Activated CD4-positive, alpha-beta memory T cell treated with anti-CD3 and anti-CD28 coated beads for 36 hours (primary cell): ENCODE measurements at regions not wholly inside any gene's neighbourhood (a gene's known extent, or its start where the extent isn't known, plus 50 kb on each side); places are given as distances from the start of the nearest gene placed in this dataset.
"Not testable (repeated sequence)": the region's sequence is repeated elsewhere in the genome, so short reads cannot be mapped to it uniquely, and the experiment has no call there.

Experiments used
- CTCF ChIA-PET: fragments of 350-600 bp; sonication (Branson Sonifier 250); formaldehyde crosslinking; loops from one replicate; lab custom pipeline; 2021; ENCODE audit warnings: antibody characterized with exemption, inconsistent platforms; lab: Charles Lee
- POLR2A ChIA-PET: fragments of 350-600 bp; sonication (Branson Sonifier 250); formaldehyde crosslinking; loops from one replicate; lab custom pipeline; 2021; ENCODE audit warnings: antibody characterized with exemption; lab: Charles Lee
- DNase-seq: peaks from one replicate; pipeline ENCODE4 v3.0.0-alpha.2; 2020
- H3K27ac Mint-ChIP-seq: one replicate; pipeline ENCODE4 v1.8.0; 2021; ENCODE audit warnings: mixed read lengths
- H3K27me3 Mint-ChIP-seq: one replicate; pipeline ENCODE4 v1.8.0; 2021; ENCODE audit warnings: mixed read lengths
- H3K36me3 Mint-ChIP-seq: one replicate; pipeline ENCODE4 v1.8.0; 2021; ENCODE audit warnings: mixed read lengths
- H3K4me1 Mint-ChIP-seq: one replicate; pipeline ENCODE4 v1.8.0; 2021; ENCODE audit warnings: low read depth, mixed read lengths
- H3K4me3 Mint-ChIP-seq: one replicate; pipeline ENCODE4 v1.8.0; 2021; ENCODE audit warnings: mild to moderate bottlenecking, mixed read lengths
- H3K9me3 Mint-ChIP-seq: one replicate; pipeline ENCODE4 v1.8.0; 2021; ENCODE audit warnings: mixed read lengths
- intact Hi-C: fragments of 100-400 bp; cut with micrococcal nuclease; formaldehyde crosslinking; loops from one replicate; pipeline ENCODE4 v1.15.1; 2023

GRCh38 chr4:45530498-45530897 is 593.4 kb downstream of the GABRG1 start:
- Mint-ChIP-seq H3K9me3 (peaks cover 15% of the 10 kb centered on the region), H3K4me3 (no peak overlapping the region), H3K27ac (no peak overlapping the region), H3K27me3 (no peaks in the 10 kb centered on the region), H3K36me3 (no peaks in the 10 kb centered on the region), H3K4me1 (no peaks in the 10 kb centered on the region)
- intact Hi-C loops, result no loop called here
- no peak for DNase-seq
- ChIA-PET CTCF (no interaction called here), POLR2A (no interaction called here)

- Mint-ChIP-seq H3K27me3 (no peaks in the 10 kb centered on the region), H3K4me1 (no peaks in the 10 kb centered on the region), H3K27ac (no peak overlapping the region), H3K4me3 (no peak overlapping the region), H3K9me3 (peaks cover 18% of the 10 kb centered on the region), H3K36me3 (no peaks in the 10 kb centered on the region)
- CTCF ChIA-PET, result no interaction called here
- intact Hi-C loops, result no loop called here
- DNase-seq, result no peak
- POLR2A ChIA-PET, result no interaction called here
Observed at GRCh38 chr4:45527160-45527559, 596.7 kb downstream of the GABRG1 start.

- POLR2A ChIA-PET, result no interaction called here
- no peak for DNase-seq
- Mint-ChIP-seq H3K4me3 (no peak overlapping the region), H3K4me1 (no peaks in the 10 kb centered on the region), H3K9me3 (peaks cover 3% of the 10 kb centered on the region), H3K27me3 (no peaks in the 10 kb centered on the region), H3K27ac (no peak overlapping the region), H3K36me3 (no peaks in the 10 kb centered on the region)
- CTCF ChIA-PET, result no interaction called here
- intact Hi-C loops, result no loop called here
Observed at GRCh38 chr4:45518832-45519231, 605.0 kb downstream of the GABRG1 start.

GRCh38 chr4:45502471-45502870 is 621.4 kb downstream of the GABRG1 start:
- no peak for DNase-seq
- Mint-ChIP-seq H3K9me3 (peaks cover 6% of the 10 kb centered on the region), H3K27ac (no peak overlapping the region), H3K4me1 (no peaks in the 10 kb centered on the region), H3K4me3 (no peak overlapping the region), H3K27me3 (no peaks in the 10 kb centered on the region), H3K36me3 (no peaks in the 10 kb centered on the region)
- CTCF ChIA-PET, result no interaction called here
- POLR2A ChIA-PET, result no interaction called here
- intact Hi-C loops, result no loop called here

GRCh38 chr4:45484740-45485139 is 639.1 kb downstream of the GABRG1 start:
- no peaks in the 10 kb centered on the region for H3K36me3 Mint-ChIP-seq
- peaks cover 5% of the 10 kb centered on the region for H3K9me3 Mint-ChIP-seq
- H3K27ac Mint-ChIP-seq, result no peak overlapping the region
- H3K4me1 Mint-ChIP-seq, result no peaks in the 10 kb centered on the region
- DNase-seq, result no peak
- H3K27me3 Mint-ChIP-seq, result no peaks in the 10 kb centered on the region
- no peak overlapping the region for H3K4me3 Mint-ChIP-seq
- intact Hi-C loops, result no loop called here
- ChIA-PET CTCF (no interaction called here), POLR2A (no interaction called here)

- ChIA-PET CTCF (no interaction called here), POLR2A (no interaction called here)
- no peak for DNase-seq
- Mint-ChIP-seq H3K9me3 (peaks cover 5% of the 10 kb centered on the region), H3K4me3 (no peak overlapping the region), H3K4me1 (no peaks in the 10 kb centered on the region), H3K27ac (no peak overlapping the region), H3K36me3 (no peaks in the 10 kb centered on the region), H3K27me3 (no peaks in the 10 kb centered on the region)
- intact Hi-C loops, result no loop called here
Observed at GRCh38 chr4:45482346-45482745, 641.5 kb downstream of the GABRG1 start.

GRCh38 chr4:45477311-45477733 is 646.5 kb downstream of the GABRG1 start:
- POLR2A ChIA-PET, result no interaction called here
- no peaks in the 10 kb centered on the region for H3K4me1 Mint-ChIP-seq
- H3K27ac Mint-ChIP-seq, result no peak overlapping the region
- peaks cover 10% of the 10 kb centered on the region for H3K9me3 Mint-ChIP-seq
- H3K36me3 Mint-ChIP-seq, result no peaks in the 10 kb centered on the region
- no peak overlapping the region for H3K4me3 Mint-ChIP-seq
- H3K27me3 Mint-ChIP-seq, result no peaks in the 10 kb centered on the region
- CTCF ChIA-PET, result no interaction called here
- no peak for DNase-seq
- intact Hi-C loops, result no loop called here

- Mint-ChIP-seq H3K36me3 (no peaks in the 10 kb centered on the region), H3K4me1 (no peaks in the 10 kb centered on the region), H3K4me3 (no peak overlapping the region), H3K27me3 (no peaks in the 10 kb centered on the region), H3K9me3 (peaks cover 10% of the 10 kb centered on the region), H3K27ac (no peak overlapping the region)
- CTCF ChIA-PET, result no interaction called here
- DNase-seq, result no peak
- intact Hi-C loops, result no loop called here
- POLR2A ChIA-PET, result no interaction called here
Observed at GRCh38 chr4:45475548-45475947, 648.3 kb downstream of the GABRG1 start.

- DNase-seq, result no peak
- Mint-ChIP-seq H3K4me3 (no peak overlapping the region), H3K36me3 (no peaks in the 10 kb centered on the region), H3K27me3 (no peaks in the 10 kb centered on the region), H3K4me1 (no peaks in the 10 kb centered on the region), H3K9me3 (peaks cover 10% of the 10 kb centered on the region), H3K27ac (no peak overlapping the region)
- CTCF ChIA-PET, result no interaction called here
- POLR2A ChIA-PET, result no interaction called here
- intact Hi-C loops, result no loop called here
Observed at GRCh38 chr4:45472490-45472889, 651.4 kb downstream of the GABRG1 start.

GRCh38 chr4:45471335-45471734 is 652.5 kb downstream of the GABRG1 start:
- no peak for DNase-seq
- CTCF ChIA-PET, result no interaction called here
- peaks cover 6% of the 10 kb centered on the region for H3K9me3 Mint-ChIP-seq
- H3K36me3 Mint-ChIP-seq, result no peaks in the 10 kb centered on the region
- no peak overlapping the region for H3K27ac Mint-ChIP-seq
- intact Hi-C loops, result no loop called here
- H3K4me3 Mint-ChIP-seq, result no peak overlapping the region
- H3K4me1 Mint-ChIP-seq, result no peaks in the 10 kb centered on the region
- no peaks in the 10 kb centered on the region for H3K27me3 Mint-ChIP-seq
- POLR2A ChIA-PET, result no interaction called here

- no peak overlapping the region for H3K4me3 Mint-ChIP-seq
- ChIA-PET POLR2A (no interaction called here), CTCF (no interaction called here)
- peaks cover 5% of the 10 kb centered on the region for H3K9me3 Mint-ChIP-seq
- no peak overlapping the region for H3K27ac Mint-ChIP-seq
- no peak for DNase-seq
- H3K4me1 Mint-ChIP-seq, result no peaks in the 10 kb centered on the region
- H3K27me3 Mint-ChIP-seq, result no peaks in the 10 kb centered on the region
- no peaks in the 10 kb centered on the region for H3K36me3 Mint-ChIP-seq
- intact Hi-C loops, result no loop called here
Observed at GRCh38 chr4:45467157-45467556, 656.7 kb downstream of the GABRG1 start.

- H3K4me3 Mint-ChIP-seq, CTCF ChIA-PET, H3K36me3 Mint-ChIP-seq, H3K4me1 Mint-ChIP-seq, H3K27me3 Mint-ChIP-seq, H3K9me3 Mint-ChIP-seq, DNase-seq, intact Hi-C loops, POLR2A ChIA-PET, H3K27ac Mint-ChIP-seq: not testable (repeated sequence)
Observed at GRCh38 chr4:45460157-45460556, 663.7 kb downstream of the GABRG1 start.

- no peaks in the 10 kb centered on the region for H3K36me3 Mint-ChIP-seq
- H3K27ac Mint-ChIP-seq, result no peak overlapping the region
- CTCF ChIA-PET, result no interaction called here
- H3K4me1 Mint-ChIP-seq, result no peaks in the 10 kb centered on the region
- POLR2A ChIA-PET, result no interaction called here
- intact Hi-C loops, result no loop called here
- H3K4me3 Mint-ChIP-seq, result no peak overlapping the region
- DNase-seq, result no peak
- peaks cover 6% of the 10 kb centered on the region for H3K9me3 Mint-ChIP-seq
- no peaks in the 10 kb centered on the region for H3K27me3 Mint-ChIP-seq
Observed at GRCh38 chr4:45455217-45455616, 668.6 kb downstream of the GABRG1 start.
